ENCODE measurements at regions not wholly inside any gene's neighbourhood (a gene's known extent, or its start where the extent isn't known, plus 50 kb on each side); places are given as distances from the start of the nearest gene placed in this dataset.

GRCh38 chr2:7452110-7452876 lies 535.1 kb downstream of the RNF144A start:
- in situ Hi-C loops (cut with HindIII; ENCODE audit: low sequenced_read_pairs), result no loop called here

DNA sequence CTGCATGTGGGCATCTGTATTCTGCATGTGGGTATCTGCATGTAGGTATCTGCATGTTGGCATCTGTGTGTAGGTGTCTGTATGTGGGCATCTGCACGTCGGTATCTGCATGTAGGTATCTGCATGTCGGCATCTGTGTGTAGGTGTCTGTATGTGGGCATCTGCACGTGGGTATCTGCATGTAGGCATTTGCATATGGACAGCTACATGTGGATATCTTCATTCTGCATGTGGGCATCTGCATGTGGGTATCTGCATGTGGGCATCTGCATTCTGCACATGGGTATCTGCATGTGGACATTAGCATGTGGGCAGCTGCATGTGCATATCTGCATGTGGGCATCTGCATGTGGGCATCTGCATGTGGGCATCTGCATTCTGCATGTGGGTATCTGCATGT lies 537.4 kb downstream of the RNF144A start:
- in situ Hi-C loops (cut with HindIII; ENCODE audit: low sequenced_read_pairs), result no loop called here

DNA sequence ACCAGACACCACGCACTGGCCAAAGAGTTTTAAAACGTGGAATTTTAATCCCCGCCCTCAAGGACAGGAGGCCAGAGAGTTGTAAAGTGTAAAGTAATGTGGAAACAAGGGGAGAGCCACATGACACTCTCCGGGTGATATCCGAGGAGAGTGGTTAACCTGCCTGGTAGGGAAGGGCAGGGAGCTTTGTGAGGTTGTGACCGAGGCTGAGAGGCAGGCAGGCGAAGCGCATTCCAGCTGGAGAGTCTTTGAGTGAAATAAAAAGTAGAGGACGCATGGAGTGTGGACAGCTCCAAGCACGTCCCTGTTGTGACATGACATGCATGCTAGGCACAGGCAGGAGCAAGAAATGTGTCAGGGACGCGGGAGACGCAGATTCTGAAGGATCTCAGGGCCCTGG lies 539.5 kb downstream of the RNF144A start:
- in situ Hi-C loops (cut with HindIII; ENCODE audit: low sequenced_read_pairs), result no loop called here

DNA sequence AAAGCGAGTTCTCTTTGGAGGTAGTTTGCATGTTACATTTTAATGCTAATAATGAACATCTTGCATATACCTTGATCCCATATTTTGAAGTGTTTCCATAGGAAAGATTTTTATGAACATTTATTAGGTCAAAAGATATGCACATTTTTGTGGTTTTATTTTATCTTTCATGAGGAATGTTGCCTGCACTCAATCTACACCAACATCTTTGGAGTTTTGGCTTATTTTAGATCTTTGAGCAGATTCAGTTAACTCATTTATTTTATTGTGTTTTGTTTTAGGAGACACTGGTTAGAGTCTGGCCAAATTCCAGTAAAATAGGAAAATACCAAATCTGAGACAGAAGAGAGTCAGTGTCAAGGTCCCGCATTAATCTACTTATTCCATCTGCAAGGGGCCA lies 540.9 kb downstream of the RNF144A start:
- in situ Hi-C loops (cut with HindIII; ENCODE audit: low sequenced_read_pairs), result no loop called here

DNA sequence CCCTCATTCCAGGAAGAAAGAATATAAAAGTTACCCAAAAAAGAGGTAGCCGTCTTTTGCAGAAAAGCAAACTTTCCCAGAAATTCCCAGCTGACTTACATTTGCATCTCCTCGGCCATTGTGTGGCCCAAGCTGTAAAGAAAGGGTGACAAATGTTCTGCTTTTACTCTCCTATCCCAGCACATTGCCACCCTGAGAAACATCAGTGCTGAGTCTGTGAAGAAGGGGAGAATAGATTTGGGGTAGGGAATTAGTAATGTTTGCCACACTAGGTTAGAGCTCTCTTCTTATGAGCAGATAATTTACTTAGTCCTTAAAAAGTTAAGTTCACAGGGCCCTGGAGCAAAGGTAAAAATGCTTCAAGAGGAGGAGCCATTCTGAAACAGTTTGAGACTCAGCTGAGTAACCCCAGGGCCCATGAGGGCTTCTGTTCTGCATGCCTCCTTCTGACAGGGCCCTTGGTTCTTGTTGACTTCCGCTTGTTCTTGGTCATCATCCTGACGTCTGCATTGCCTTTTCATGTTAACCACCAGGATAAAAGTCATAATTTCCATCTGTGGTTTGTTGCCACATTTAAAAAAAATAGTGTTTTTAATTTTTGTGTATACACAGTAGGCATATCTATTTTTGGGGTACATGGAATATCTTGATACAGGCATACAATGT lies 550.7 kb downstream of the RNF144A start:
- in situ Hi-C loops (cut with HindIII; ENCODE audit: low sequenced_read_pairs), result no loop called here

GRCh38 chr2:7468448-7468828 lies 551.2 kb downstream of the RNF144A start:
- in situ Hi-C loops (cut with HindIII; ENCODE audit: low sequenced_read_pairs), result no loop called here

DNA sequence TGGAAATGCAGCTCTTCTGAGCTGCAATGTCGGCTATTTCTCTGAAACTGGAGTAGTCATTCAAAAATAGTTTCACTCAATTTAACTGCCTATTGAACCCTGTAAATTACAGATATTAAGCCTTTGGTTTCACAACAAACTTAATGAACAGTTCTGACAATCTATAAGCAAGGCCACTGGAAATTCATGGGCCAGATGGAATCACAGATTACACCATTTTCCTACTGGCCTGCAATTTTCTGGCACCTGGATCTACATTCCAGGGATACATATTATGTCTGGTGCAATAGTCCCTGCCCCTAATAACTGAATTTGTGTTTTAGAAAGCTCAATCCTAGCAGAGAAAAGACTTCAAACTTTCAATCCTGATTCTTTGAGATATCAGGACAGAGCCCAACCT lies 551.7 kb downstream of the RNF144A start:
- in situ Hi-C loops (cut with HindIII; ENCODE audit: low sequenced_read_pairs), result no loop called here

DNA sequence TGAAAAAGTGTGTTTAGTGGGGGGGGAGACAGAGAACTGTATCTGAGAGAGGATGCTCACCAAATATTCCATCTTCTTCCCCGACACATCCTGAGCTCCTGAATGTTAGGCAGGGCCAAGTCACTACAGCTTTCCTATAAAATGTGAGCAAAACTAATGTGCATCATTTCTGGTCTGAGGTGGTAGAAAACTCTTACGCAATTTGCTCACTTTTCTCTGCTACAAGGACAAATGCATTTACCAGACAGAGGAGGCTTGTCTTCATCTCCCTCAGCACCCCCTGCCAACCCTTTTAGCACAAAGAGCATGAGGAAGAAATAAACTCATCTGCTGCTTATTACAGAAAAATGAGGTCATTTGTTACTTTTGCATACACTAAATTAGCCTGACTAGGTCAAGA lies 554.0 kb downstream of the RNF144A start:
- in situ Hi-C loops (cut with HindIII; ENCODE audit: low sequenced_read_pairs), result no loop called here

DNA sequence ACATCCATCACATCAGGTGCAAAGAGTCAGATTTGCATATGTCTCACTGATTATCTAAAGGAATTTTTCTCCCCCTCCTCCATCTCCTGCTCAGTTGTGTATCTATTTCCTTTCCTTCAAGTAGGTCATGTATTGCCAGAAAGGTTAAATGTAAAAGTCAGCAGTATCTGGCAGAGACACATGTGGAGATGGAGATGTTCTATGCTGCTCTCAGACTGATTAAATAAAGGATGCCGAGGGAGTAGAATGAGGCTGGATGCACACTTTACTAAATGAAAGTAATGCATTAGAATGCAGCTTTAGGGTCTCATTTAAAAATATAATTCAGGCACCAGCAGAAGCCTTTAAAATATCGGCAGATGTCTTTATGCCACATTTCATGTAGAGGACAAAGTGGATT lies 555.3 kb downstream of the RNF144A start:
- in situ Hi-C loops (cut with HindIII; ENCODE audit: low sequenced_read_pairs), result no loop called here

GRCh38 chr2:7473135-7473771 lies 556.0 kb downstream of the RNF144A start:
- in situ Hi-C loops (cut with HindIII; ENCODE audit: low sequenced_read_pairs), result no loop called here

DNA sequence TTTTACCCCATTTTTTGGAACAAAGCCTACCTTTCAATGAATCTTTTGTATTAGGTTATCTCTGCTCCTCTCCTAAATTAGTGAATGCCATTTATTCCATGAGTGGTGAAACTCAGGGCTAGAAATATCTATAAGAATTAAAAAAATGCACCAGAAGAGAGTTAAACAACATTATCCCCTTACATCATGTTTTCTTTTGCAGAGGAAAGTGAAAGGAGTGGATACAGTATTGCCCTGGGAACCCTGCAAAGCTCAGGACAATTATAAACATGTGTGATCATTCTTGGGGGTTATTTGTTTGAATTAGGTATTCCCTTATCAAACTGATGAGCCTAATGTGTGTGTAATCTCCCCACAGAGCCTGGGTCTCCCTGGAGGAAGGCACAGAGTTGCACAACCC lies 559.2 kb downstream of the RNF144A start:
- in situ Hi-C loops (cut with HindIII; ENCODE audit: low sequenced_read_pairs), result no loop called here

DNA sequence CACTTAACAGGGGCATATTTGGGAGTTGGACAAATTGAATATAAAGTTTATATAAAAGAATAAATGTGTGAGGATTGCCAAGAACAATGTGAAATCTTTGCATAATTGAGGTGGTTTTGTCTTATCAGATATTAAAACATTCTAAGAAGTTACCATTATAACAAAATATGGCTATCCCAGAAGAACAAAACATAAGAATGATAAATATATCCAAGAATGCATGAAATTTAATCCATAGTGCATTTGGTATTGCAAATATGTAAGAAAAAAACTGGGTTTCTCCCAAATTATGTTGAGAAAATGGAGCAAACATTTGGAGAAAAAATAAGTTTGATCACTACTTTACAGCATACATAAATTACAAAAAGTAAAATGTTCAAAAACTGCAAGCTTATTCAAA lies 562.4 kb downstream of the RNF144A start:
- in situ Hi-C loops (cut with HindIII; ENCODE audit: low sequenced_read_pairs), result no loop called here

- in situ Hi-C loops (cut with HindIII; ENCODE audit: low sequenced_read_pairs), result no loop called here
Measured at GRCh38 chr2:7480431-7480830, 563.2 kb downstream of the RNF144A start.

GRCh38 chr2:7490672-7491071 lies 573.5 kb downstream of the RNF144A start:
- in situ Hi-C loops (cut with HindIII; ENCODE audit: low sequenced_read_pairs), result no loop called here

- in situ Hi-C loops (cut with HindIII; ENCODE audit: low sequenced_read_pairs), result no loop called here
Measured at GRCh38 chr2:7492719-7493118, 575.5 kb downstream of the RNF144A start.

DNA sequence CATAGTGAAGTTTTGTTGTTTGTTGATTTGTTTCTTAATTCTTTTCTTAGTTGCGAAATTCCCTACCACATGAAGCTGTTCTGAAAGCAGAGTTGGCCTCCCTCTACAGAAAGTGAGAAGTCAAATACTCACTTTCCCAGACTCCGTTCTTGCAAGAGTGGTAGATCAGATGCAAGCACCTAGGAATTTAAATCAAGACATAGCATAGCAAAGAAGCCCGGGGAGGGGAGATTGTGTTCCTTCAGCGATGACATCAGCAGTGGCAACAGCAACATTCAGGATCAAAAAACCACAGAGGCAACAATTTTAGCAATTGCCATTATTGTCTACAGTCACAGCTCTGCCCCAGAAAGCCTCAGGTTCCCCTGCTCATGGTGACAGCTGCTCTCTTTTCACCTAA lies 580.0 kb downstream of the RNF144A start:
- in situ Hi-C loops (cut with HindIII; ENCODE audit: low sequenced_read_pairs), result no loop called here

DNA sequence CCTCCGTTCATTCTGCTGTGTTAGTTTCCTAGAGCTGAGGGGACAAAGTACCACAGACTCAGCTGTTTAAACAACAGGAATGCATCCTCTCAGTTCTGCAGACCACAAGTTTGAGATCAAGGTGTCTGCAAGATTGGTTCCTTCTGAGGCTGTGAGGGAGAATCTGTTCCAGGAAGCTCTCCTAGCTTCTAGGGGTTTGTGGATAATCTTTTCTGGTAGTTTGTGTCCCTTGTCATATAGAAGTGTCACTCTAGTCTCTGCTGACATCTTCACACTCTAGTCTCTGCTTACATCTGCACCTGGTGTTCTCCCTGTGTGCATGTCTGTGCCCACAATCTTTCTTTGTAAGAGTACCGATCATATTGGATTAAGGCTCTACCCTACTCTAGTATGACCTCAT lies 581.8 kb downstream of the RNF144A start:
- in situ Hi-C loops (cut with HindIII; ENCODE audit: low sequenced_read_pairs), result no loop called here

DNA sequence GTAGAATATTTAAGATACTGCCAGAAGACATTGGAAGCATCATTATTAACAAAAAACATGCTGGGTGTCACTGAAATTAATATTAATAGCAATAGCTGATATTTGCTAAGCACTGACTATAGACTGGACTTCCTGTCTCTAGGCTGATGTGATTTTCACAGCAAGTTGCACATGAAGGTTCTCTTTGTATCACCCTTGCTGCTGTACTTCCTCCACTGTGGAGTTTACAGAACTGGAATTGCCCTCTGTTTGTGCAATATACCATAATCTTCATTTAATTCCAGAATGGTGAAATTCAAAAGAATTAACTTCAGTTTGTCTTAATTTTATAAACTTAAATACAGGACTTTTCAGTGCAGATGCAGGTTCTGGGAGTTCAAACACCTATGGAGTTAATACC lies 585.1 kb downstream of the RNF144A start:
- in situ Hi-C loops (cut with HindIII; ENCODE audit: low sequenced_read_pairs), result no loop called here

- in situ Hi-C loops (cut with HindIII; ENCODE audit: low sequenced_read_pairs), result no loop called here
Measured at GRCh38 chr2:7508296-7508943, 591.2 kb downstream of the RNF144A start.

DNA sequence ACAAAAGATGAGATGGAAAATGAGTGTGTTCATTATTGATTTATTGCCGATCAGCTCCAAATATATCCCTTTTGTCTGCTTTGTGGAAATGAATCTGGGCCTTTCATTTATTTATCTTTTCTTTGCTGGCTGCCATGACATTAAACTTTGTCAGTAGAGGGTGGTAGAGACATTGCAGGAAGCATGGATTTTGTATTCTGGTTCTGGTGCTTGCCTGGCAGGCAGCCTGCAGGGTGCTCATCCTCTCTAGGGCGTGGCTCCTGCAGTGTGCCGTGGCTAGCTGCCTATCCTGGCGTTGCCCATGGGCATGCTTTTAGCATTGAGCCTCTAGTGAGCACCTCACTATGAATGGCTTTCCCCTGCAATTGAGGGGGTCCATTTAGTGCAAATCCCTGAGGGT lies 593.1 kb downstream of the RNF144A start:
- in situ Hi-C loops (cut with HindIII; ENCODE audit: low sequenced_read_pairs), result no loop called here

DNA sequence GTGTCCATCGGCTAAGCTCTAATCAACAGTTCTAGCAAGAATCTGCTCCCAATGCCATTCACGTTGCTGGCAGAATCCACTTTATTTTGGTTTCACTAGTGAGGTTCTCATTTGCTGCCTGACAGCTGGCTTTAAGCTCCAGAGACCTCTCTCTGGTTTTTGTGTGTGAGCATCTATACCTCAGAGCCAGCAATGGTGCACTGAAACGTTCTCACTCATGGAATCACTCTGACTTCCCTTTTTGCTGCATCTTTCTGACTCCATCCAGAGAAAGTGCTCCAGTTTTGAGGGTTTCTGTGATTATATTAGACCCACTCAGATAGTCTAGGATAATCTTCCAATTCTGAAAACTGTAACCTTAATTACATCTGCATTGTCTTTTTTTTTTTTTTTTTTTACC lies 596.6 kb downstream of the RNF144A start:
- in situ Hi-C loops (cut with HindIII; ENCODE audit: low sequenced_read_pairs), result no loop called here

DNA sequence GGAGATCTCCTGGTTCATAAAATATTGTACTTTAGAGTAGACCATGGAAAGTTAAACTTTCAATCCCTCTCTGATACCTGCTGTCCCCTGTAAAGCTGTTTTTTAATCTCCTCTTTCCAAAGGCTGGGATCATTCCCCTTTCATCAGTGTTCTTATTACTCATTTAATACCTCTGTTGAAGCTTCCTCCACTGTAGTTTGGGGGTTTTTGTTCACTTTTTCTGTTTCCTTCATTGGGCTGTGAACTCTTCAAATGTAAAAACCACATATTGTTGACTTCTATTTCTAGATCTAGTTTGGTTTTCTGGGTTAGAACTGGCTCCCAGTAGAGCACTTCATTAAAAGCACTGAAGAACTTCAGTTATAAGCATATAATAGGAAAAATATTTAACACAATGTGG lies 598.1 kb downstream of the RNF144A start:
- in situ Hi-C loops (cut with HindIII; ENCODE audit: low sequenced_read_pairs), result loop anchor here (5.0 kb wide), 1 partner anchor 62 kb away; no protein-coding TSS in a partner anchor
